K562 (cell line): ENCODE measurements at regions not wholly inside any gene's neighbourhood (a gene's known extent, or its start where the extent isn't known, plus 50 kb on each side); places are given as distances from the start of the nearest gene placed in this dataset.

ENCODE experiments used
- ATAC-seq: fragments of 200-7000 bp; cut with Tn5 transposase; 3 replicates; pipeline ENCODE4 v1.9.1; 2020; ENCODE audit warnings: moderate library complexity
- BruUV-seq: library from RNA; stranded (reverse); fragments of 400-500 nt; replicated peaks from 2 replicates; lab custom pipeline; 2021; lab: Mats Ljungman, UMichigan
- CTCF ChIA-PET: fragments of 300-600 bp; formaldehyde crosslinking; extraction: SDS; loops from one replicate; lab custom pipeline; 2021; ENCODE audit warnings: low intra/inter-chr PET ratio; lab: Yijun Ruan, JAX
- POLR2A ChIA-PET: fragments of 300-600, 350-650 bp; sonication (Branson Sonifier 250); formaldehyde crosslinking; extraction: SDS; loops from one replicate; lab custom pipeline; 2021; ENCODE audit warnings: antibody characterized with exemption, inconsistent platforms; lab: Yijun Ruan, JAX
- DNase-seq, 4 experiments: peaks; one replicate each; pipeline versions ENCODE4 v3.0.0 to v3.0.0-alpha.2; 2011 to 2018; ENCODE audit warnings: low spot score in 3 of 4, mixed read lengths in 3 of 4; ENCODE audit errors: extremely low read depth in 1 of 4
- FAIRE-seq: peaks from 2 replicates; lab custom pipeline; 2011; peaks lifted over from hg19 to GRCh38; lab: Jason Lieb, UNC
- H2AFZ ChIP-seq: 2 replicates; pipeline ENCODE4 v1.6.0; 2011; ENCODE audit warnings: low read depth, low read length, control low read depth, inconsistent platforms
- H3K27ac ChIP-seq: fragments of 200-600 bp; 3 replicates; pipeline ENCODE4 v1.8.0; 2011; ENCODE audit warnings: low read depth, mild to moderate bottlenecking, control low read depth, inconsistent platforms, low read length, moderate library complexity, mixed read lengths; ENCODE audit errors: extremely low read depth
- H3K27me3 ChIP-seq, 2 experiments: fragments of 300-600 bp in 1 of 2; 2 replicates in 1 of 2; 3 replicates in 1 of 2; pipeline versions ENCODE4 v1.6.0 to v1.8.0; 2011; ENCODE audit warnings: inconsistent platforms in 2 of 2, low read length in 2 of 2, mild to moderate bottlenecking in 1 of 2, mixed read lengths in 1 of 2, moderate library complexity in 1 of 2; ENCODE audit not compliant: control insufficient read depth in 2 of 2, insufficient read depth in 2 of 2
- H3K36me3 ChIP-seq: fragments of 300-600 bp; 3 replicates; pipeline ENCODE4 v1.8.0; 2011; ENCODE audit warnings: mild to moderate bottlenecking, low read length, inconsistent platforms; ENCODE audit not compliant: control insufficient read depth, insufficient read depth
- H3K4me1 ChIP-seq, 2 experiments: fragments of 200-600 bp in 1 of 2; replicated peaks in 1 of 2; 2 replicates in 1 of 2; 3 replicates in 1 of 2; pipeline versions ENCODE4 v1.5.1 to v1.8.0; 2011; ENCODE audit warnings: inconsistent platforms in 2 of 2, low read length in 2 of 2, mild to moderate bottlenecking in 1 of 2, mixed read lengths in 1 of 2, moderate library complexity in 1 of 2; ENCODE audit not compliant: control insufficient read depth in 2 of 2, insufficient read depth in 2 of 2
- H3K4me2 ChIP-seq: 2 replicates; pipeline ENCODE4 v1.6.1; 2011; ENCODE audit warnings: low read length, control low read depth, inconsistent platforms, mixed read lengths; ENCODE audit not compliant: insufficient read depth
- H3K4me3 ChIP-seq: fragments of 200-600 bp; sonication (generic), shearing (Covaris generic); 2 replicates; pipeline ENCODE4 v1.5.1; 2016; ENCODE audit warnings: control low read depth, inconsistent platforms
- H3K79me2 ChIP-seq: fragments of 200-600 bp; 3 replicates; pipeline ENCODE4 v1.8.0; 2011; ENCODE audit warnings: low read length, inconsistent platforms; ENCODE audit not compliant: control insufficient read depth, insufficient read depth
- H3K9ac ChIP-seq, 2 experiments: 2 replicates each; pipeline versions ENCODE4 v1.6.0 to v1.6.1; 2011; ENCODE audit warnings: low read depth in 2 of 2, low read length in 2 of 2, control low read depth in 1 of 2, inconsistent platforms in 1 of 2, mild to moderate bottlenecking in 1 of 2, mixed read lengths in 1 of 2; ENCODE audit not compliant: insufficient read depth in 1 of 2
- H3K9me1 ChIP-seq: one replicate; pipeline ENCODE4 v1.6.0; 2011; ENCODE audit warnings: inconsistent platforms, mild to moderate bottlenecking, low read length, moderate library complexity; ENCODE audit not compliant: control insufficient read depth, insufficient read depth
- H3K9me3 ChIP-seq: replicated peaks from 2 replicates; pipeline ENCODE4 v1.5.1; 2011; ENCODE audit warnings: low read depth, low read length, inconsistent platforms; ENCODE audit not compliant: control insufficient read depth, insufficient read depth
- H4K20me1 ChIP-seq: replicated peaks from 2 replicates; pipeline ENCODE4 v1.6.1; 2011; ENCODE audit warnings: low read length, inconsistent platforms, mixed read lengths; ENCODE audit not compliant: control insufficient read depth, insufficient read depth
- CHD2 ChIP-seq: IDR thresholded peaks from 2 replicates; pipeline ENCODE4 v1.6.1; 2011; ENCODE audit warnings: low read depth, low read length
- GTF2F1 ChIP-seq: IDR thresholded peaks from 2 replicates; pipeline ENCODE4 v1.6.1; 2011; ENCODE audit warnings: low read depth, low read length, improper control_type of control experiment
- HDAC2 ChIP-seq: fragments of 450-650 bp; IDR thresholded peaks from 2 replicates; pipeline ENCODE4 v1.6.1; 2016; ENCODE audit warnings: mild to moderate bottlenecking
- LCOR ChIP-seq: sonication (generic); formaldehyde crosslinking; IDR thresholded peaks from 2 replicates; pipeline ENCODE4 v1.8.0; 2022; ENCODE audit warnings: mild to moderate bottlenecking, missing genetic modification reagents
- MTA2 ChIP-seq: fragments of 450-650 bp; IDR thresholded peaks from 2 replicates; pipeline ENCODE4 v1.6.1; 2016; ENCODE audit warnings: low read depth
- NRF1 ChIP-seq, 2 experiments: fragments of 450-650 bp; IDR thresholded peaks in 1 of 2; conservative IDR thresholded peaks in 1 of 2; 2 replicates each; pipeline ENCODE4 v1.6.1; 2014; ENCODE audit warnings: mild to moderate bottlenecking in 2 of 2
- PURB ChIP-seq: sonication (generic); formaldehyde crosslinking; IDR thresholded peaks from 2 replicates; pipeline ENCODE4 v1.9.0; 2021; ENCODE audit warnings: low read depth, mild to moderate bottlenecking, missing genetic modification reagents
- RAD21 ChIP-seq, 2 experiments: fragments of 250-450 bp in 1 of 2; fragments of 450-650 bp in 1 of 2; sonication (Bioruptor Pico) in 1 of 2; formaldehyde crosslinking in 1 of 2; IDR thresholded peaks in 1 of 2; conservative IDR thresholded peaks in 1 of 2; 2 replicates each; pipeline versions ENCODE4 v1.4.0 to v1.8.0; 2020 to 2022; ENCODE audit warnings: mild to moderate bottlenecking in 2 of 2, moderate library complexity in 1 of 2
- RBM17 ChIP-seq: fragments of 200-400 bp; formaldehyde crosslinking; IDR thresholded peaks from 2 replicates; pipeline ENCODE4 v1.6.1; 2017; ENCODE audit warnings: low read depth, mild to moderate bottlenecking, low read length, borderline replicate concordance
- RUNX1 ChIP-seq: sonication (generic); IDR thresholded peaks from 2 replicates; pipeline ENCODE4 v1.6.1; 2016; ENCODE audit warnings: antibody characterized with exemption, low read depth
- SMAD3 ChIP-seq: fragments of 450-650 bp; formaldehyde crosslinking; conservative IDR thresholded peaks from 2 replicates; pipeline ENCODE4 v1.4.0; 2020; ENCODE audit warnings: mild to moderate bottlenecking
- TCF7 ChIP-seq: sonication (generic); IDR thresholded peaks from 2 replicates; pipeline ENCODE4 v1.6.1; 2016; ENCODE audit warnings: antibody characterized with exemption, borderline replicate concordance
- ZNF24 ChIP-seq: fragments of 450-650 bp; IDR thresholded peaks from 2 replicates; pipeline ENCODE4 v1.6.1; 2016
- ZNF507 ChIP-seq: conservative IDR thresholded peaks from 2 replicates; pipeline ENCODE4 v1.6.1; 2017; ENCODE audit warnings: missing genetic modification characterization, missing compliant biosample characterization
- ZNF584 ChIP-seq: fragments of 200-800 bp; sonication (Bioruptor generic); IDR thresholded peaks from 2 replicates; pipeline ENCODE4 v1.6.1; 2016; ENCODE audit warnings: low read depth, mild to moderate bottlenecking, missing genetic modification characterization, missing compliant biosample characterization
- WGBS: fragments of 100-300 bp; shearing (Covaris generic); methylation state at CpG from one replicate; pipeline ENCODE4 v1.1.6; 2016; ENCODE audit warnings: low coverage, mixed read lengths; ENCODE audit not compliant: insufficient coverage; ENCODE audit errors: missing lambda C conversion rate; 5-methylcytosine and 5-hydroxymethylcytosine counted together
- in situ Hi-C: fragments of 300-500 bp; cut with MboI; formaldehyde crosslinking; loops from 4 replicates; pipeline ENCODE4 v1.15.0; 2018; ENCODE audit warnings: inconsistent platforms, mixed read lengths
- intact Hi-C: fragments of 100-400 bp; cut with micrococcal nuclease; formaldehyde crosslinking; loops from 2 replicates; pipeline ENCODE4 v1.14.2; 2022
- TF ChIP-seq, protein P1 (sequence below): fragments of 450-650 bp; conservative IDR thresholded peaks from 2 replicates; pipeline ENCODE4 v1.6.1; 2016; ENCODE audit warnings: missing genetic modification characterization, low read depth, mild to moderate bottlenecking, missing compliant biosample characterization, moderate library complexity
- TF ChIP-seq, protein P2 (sequence below): sonication (generic); formaldehyde crosslinking; IDR thresholded peaks from 2 replicates; pipeline ENCODE4 v1.8.0; 2023; ENCODE audit warnings: mild to moderate bottlenecking, missing genetic modification reagents
- TF ChIP-seq, protein P3 (sequence below): sonication (generic); formaldehyde crosslinking; IDR thresholded peaks from 2 replicates; pipeline ENCODE4 v1.8.0; 2022; ENCODE audit warnings: mild to moderate bottlenecking, missing genetic modification reagents

DNA sequence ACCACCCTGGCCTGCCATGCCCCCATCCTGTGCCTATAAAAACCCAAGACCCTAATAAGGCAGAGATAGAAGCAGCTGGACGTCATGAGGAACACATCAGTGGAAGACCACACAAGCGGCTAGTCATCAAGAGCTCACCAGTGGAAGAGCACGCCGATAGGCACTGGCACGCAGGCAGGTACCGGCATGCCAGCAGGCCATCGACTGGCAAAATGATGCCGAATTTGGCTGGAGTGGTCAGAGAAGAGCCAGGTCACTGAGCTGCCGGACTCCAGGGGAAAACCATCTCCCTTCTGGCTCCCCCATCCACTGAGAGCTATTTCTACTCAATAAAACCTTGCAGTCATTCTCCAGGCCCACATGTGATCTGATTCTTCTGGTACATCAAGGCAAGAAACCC lies 227.6 kb upstream of the EXOC2 start (continued):
- TF ChIP-seq RUNX1 (no peak), MTA2 (no peak), RAD21 (CRISPR knock-in tag; conservative IDR thresholded peaks at IDR 0.05 in 1 of 2, IDR thresholded peaks at IDR 0.05 in 1 of 2) (no peak)

DNA sequence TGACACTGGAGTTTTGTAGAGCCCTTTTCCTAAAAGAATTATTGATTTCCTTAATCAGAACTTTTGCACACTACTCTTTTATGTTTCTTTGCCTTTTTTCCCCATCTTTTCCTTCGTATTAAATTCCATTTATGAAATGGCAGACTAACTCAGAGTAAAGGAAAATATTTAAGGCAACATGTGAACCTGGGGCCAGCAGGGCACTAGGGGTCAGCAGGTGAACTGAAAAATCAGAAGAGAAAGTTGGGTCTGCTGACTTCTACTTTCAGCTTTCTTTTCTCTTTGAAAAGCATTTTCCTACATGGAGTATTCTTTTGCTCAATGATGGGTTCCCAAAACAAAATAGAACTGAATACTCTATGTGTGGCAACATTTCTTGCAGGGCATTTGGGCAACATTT lies 226.6 kb upstream of the EXOC2 start:
- ATAC-seq = no peak
- Histone ChIP-seq H3K36me3 (no peaks in the 10 kb centered on the region), H3K79me2 (no peaks in the 10 kb centered on the region), H2AFZ (no peak overlapping the region), H3K4me2 (no peak overlapping the region), H3K4me1 (no peaks in the 10 kb centered on the region), H3K9me3 (no peaks in the 10 kb centered on the region), H3K9me1 (no peaks in the 10 kb centered on the region), H4K20me1 (no peaks in the 10 kb centered on the region), H3K4me3 (no peak overlapping the region), H3K27me3 (no peaks in the 10 kb centered on the region), H3K27ac (no peak overlapping the region), H3K9ac (no peak overlapping the region)
- in situ Hi-C loops (no loop called here), intact Hi-C loops (no loop called here)
- DNase-seq = no peak
- ChIA-PET POLR2A (no interaction called here), CTCF (no interaction called here)
- 0% methylated on average over 1 of the region's 1 CpG for WGBS
- BruUV-seq = no TSS peak
- no peak for FAIRE-seq
- no peak for TF ChIP-seq ZNF584
- TF ChIP-seq LCOR = no peak
- TF ChIP-seq, protein P1, sequence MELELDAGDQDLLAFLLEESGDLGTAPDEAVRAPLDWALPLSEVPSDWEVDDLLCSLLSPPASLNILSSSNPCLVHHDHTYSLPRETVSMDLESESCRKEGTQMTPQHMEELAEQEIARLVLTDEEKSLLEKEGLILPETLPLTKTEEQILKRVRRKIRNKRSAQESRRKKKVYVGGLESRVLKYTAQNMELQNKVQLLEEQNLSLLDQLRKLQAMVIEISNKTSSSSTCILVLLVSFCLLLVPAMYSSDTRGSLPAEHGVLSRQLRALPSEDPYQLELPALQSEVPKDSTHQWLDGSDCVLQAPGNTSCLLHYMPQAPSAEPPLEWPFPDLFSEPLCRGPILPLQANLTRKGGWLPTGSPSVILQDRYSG (tag) = no peak
- no peak for TF ChIP-seq GTF2F1
- TF ChIP-seq PURB (CRISPR knock-in tag) = no peak
- no peak for TF ChIP-seq ZNF24
- TF ChIP-seq ZNF507 (tag) = no peak
- TF ChIP-seq, protein P2, sequence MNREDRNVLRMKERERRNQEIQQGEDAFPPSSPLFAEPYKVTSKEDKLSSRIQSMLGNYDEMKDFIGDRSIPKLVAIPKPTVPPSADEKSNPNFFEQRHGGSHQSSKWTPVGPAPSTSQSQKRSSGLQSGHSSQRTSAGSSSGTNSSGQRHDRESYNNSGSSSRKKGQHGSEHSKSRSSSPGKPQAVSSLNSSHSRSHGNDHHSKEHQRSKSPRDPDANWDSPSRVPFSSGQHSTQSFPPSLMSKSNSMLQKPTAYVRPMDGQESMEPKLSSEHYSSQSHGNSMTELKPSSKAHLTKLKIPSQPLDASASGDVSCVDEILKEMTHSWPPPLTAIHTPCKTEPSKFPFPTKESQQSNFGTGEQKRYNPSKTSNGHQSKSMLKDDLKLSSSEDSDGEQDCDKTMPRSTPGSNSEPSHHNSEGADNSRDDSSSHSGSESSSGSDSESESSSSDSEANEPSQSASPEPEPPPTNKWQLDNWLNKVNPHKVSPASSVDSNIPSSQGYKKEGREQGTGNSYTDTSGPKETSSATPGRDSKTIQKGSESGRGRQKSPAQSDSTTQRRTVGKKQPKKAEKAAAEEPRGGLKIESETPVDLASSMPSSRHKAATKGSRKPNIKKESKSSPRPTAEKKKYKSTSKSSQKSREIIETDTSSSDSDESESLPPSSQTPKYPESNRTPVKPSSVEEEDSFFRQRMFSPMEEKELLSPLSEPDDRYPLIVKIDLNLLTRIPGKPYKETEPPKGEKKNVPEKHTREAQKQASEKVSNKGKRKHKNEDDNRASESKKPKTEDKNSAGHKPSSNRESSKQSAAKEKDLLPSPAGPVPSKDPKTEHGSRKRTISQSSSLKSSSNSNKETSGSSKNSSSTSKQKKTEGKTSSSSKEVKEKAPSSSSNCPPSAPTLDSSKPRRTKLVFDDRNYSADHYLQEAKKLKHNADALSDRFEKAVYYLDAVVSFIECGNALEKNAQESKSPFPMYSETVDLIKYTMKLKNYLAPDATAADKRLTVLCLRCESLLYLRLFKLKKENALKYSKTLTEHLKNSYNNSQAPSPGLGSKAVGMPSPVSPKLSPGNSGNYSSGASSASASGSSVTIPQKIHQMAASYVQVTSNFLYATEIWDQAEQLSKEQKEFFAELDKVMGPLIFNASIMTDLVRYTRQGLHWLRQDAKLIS (CRISPR knock-in tag) = no peak
- no peak for TF ChIP-seq SMAD3 (CRISPR knock-in tag)
- TF ChIP-seq HDAC2 = no peak
- no peak for TF ChIP-seq CHD2
- no peak for TF ChIP-seq TCF7
- TF ChIP-seq, protein P3, sequence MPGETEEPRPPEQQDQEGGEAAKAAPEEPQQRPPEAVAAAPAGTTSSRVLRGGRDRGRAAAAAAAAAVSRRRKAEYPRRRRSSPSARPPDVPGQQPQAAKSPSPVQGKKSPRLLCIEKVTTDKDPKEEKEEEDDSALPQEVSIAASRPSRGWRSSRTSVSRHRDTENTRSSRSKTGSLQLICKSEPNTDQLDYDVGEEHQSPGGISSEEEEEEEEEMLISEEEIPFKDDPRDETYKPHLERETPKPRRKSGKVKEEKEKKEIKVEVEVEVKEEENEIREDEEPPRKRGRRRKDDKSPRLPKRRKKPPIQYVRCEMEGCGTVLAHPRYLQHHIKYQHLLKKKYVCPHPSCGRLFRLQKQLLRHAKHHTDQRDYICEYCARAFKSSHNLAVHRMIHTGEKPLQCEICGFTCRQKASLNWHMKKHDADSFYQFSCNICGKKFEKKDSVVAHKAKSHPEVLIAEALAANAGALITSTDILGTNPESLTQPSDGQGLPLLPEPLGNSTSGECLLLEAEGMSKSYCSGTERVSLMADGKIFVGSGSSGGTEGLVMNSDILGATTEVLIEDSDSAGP = no peak
- no peak for TF ChIP-seq NRF1 (conservative IDR thresholded peaks at IDR 0.05 in 1 of 2, IDR thresholded peaks at IDR 0.05 in 1 of 2)
- TF ChIP-seq RBM17 = no peak
